Globus pallidus (tissue), 1 donor: ENCODE measurements at regions not wholly inside any gene's neighbourhood (a gene's known extent, or its start where the extent isn't known, plus 50 kb on each side); places are given as distances from the start of the nearest gene placed in this dataset.
A peak's percentile ranks its signal among the peaks of the same experiment; 100 is the strongest.
"Not testable (repeated sequence)": the region's sequence is repeated elsewhere in the genome, so short reads cannot be mapped to it uniquely, and the experiment has no call there.

ENCODE experiments used
- DNase-seq: peaks from one replicate; pipeline ENCODE4 v3.0.0-alpha.2; 2015; ENCODE audit warnings: low spot score

GRCh38 chr20:56724241-56724757 is 95.2 kb downstream of the TFAP2C start:
- DNase-seq: no peak

- no peak for DNase-seq
These were observed 100.9 kb downstream of the TFAP2C start for GRCh38 chr20:56730003-56730402.

DNA sequence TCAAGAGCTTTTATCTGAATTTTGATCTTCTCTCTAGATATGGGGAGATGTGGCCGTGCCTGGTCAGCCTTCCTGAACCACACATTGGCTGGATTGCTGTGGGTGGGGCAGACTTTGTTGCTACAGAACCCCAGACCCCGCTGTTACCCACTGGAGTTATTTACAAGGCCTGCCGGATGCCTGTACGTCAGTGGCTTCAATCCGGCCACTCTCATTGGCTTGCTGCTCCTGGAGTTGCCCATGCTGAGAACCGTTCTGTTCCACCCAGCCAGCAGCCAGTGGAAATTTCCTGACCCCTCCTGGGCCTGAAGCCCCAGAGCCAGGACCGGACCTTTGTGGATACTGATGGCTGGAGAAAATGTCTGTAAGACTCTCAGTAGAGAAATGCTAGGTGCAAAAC is 101.9 kb downstream of the TFAP2C start:
- no peak for DNase-seq

- no peak for DNase-seq
These were observed 102.4 kb downstream of the TFAP2C start for GRCh38 chr20:56731476-56731875.

DNA sequence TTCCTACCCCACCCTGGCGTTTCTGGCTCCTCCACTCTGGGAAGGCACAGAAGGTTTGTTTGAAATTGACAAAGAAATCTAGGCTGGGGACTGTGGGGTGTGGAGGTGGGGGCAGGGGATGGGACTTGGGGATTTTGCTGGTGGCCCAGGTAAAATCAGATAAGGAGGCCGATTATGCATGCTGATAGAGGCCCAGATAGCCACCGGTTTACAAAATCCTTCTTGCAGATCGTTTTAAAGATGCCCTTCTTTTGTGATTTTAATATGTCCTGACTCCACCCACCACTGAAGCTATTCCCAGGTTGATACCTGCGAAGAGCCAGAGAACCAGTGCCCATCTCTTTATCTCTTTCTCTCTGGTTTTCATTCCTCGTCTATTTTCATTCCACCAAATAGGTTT is 104.9 kb downstream of the TFAP2C start:
- no peak for DNase-seq

DNA sequence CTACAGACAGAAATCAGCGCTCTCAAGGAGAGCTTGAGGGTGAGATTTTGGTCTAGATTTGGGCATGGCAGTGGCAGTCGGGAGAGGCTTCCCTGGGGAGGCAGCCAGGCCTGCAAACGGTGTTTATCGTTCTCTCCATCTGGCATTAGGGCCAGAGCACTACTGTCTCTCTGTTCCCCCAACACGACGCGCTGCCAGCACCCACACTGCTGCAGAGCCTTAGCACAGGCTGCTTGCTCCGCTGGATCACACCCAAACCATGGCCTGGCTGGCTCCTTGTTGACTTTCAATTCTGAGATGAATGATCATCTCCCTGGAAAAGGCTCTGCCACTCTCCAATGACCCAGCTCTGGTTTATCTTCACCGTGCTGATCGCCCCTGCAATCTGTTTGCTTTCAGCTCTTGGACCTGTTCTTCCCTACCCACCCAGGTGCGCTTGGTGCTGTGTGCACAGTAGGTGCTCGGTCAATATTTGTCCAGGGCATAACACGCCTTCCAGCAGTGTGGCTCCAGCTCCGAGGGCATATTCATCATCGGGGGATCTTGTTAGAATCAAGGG is 106.1 kb downstream of the TFAP2C start:
- no peak for DNase-seq

DNA sequence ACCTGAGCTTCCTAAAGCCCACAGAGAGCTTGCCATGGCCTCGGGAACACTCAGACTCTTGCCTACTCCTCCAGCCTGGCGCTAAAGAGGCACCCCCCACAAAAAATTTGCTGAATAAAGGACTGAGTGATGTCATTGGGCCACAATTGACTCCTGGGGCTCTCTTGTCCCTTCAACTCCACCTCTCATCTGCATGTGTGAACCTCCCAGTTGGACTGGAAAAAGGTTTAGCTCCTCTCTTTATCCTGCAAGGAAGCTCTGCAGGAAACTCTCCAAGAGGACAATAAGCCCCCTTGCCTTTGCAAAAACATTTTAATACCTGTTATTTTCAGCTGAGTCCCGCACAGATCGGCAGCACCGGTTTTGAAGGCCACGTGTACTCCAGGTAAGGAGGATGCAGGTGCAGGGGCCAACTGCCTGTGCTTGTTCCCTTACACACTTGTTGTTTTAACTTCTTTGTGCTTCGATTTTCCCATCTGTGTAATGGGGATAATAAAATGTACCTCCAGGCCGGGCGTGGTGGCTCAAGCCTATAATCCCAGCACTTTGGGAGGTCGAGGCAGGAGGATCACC is 107.3 kb downstream of the TFAP2C start:
- DNase-seq: no peak

DNA sequence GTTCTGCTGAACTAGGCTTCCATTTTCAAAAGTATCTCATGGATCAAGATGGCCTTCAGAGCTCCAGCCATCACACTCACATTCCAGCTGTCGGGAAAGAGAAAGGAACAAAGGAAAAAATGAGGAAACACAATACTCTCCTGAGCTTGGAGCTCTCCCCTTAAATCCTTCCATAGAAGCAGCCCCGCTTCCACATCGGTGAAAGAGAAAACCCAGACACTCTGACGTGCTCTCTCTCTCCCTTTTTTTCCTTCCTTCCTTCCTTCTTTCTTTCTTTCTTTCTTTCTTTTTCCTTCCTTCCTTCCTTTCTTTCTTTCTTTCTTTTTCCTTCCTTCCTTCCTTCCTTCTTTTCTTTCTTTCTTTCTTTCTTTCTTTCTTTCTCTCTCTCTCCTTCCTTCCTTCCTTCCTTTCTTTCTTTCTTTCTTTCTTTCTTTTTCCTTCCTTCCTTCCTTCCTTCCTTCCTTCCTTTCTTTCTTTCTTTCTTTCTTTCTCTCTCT is 115.3 kb downstream of the TFAP2C start:
- not testable (repeated sequence) for DNase-seq

GRCh38 chr20:56748476-56749377 is 119.6 kb downstream of the TFAP2C start:
- peak; percentile 24 for DNase-seq

DNA sequence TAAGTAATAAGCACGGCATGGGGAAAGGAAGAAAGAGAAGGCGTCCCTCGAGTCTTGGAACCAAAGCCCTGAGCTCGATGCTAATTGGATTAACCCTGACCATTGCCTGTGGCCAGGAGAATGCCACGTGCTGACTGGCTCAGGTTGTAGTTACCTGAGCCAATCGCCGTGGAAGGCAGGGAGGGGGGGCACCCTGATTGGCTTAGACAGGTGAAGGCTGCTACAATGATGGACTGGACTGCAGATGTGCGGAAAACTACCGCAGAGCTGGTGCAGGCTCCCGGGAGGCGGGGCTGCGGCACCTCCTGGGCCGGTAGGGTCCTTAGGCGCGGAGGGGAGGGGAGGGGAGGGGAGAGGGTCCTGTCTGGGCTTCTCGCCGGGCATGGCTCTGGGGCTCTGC is 121.3 kb downstream of the TFAP2C start:
- DNase-seq: no peak

GRCh38 chr20:56752274-56752673 is 123.2 kb downstream of the TFAP2C start:
- DNase-seq: no peak

GRCh38 chr20:56755201-56755600 is 126.1 kb downstream of the TFAP2C start:
- no peak for DNase-seq

DNA sequence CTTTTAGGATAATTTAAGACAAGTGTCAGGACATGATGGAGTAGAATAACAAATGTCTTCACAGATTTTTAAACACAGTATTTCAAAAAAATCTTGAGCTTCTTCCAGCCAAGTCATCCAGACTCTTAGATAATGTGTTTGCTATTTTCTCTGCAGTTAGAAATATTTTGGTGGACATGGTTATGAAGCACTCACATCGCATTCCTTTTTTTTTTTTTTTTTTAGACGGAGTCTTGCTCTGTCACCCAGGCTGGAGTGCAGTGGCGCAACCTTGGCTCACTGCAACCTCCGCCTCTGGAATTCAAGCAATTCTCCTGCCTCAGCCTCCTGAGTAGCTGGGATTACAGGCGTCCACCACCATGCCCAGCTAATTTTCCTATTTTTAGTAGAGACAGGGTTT is 127.6 kb downstream of the TFAP2C start:
- DNase-seq: not testable (repeated sequence)

GRCh38 chr20:56758706-56759105 is 129.6 kb downstream of the TFAP2C start:
- no peak for DNase-seq

DNA sequence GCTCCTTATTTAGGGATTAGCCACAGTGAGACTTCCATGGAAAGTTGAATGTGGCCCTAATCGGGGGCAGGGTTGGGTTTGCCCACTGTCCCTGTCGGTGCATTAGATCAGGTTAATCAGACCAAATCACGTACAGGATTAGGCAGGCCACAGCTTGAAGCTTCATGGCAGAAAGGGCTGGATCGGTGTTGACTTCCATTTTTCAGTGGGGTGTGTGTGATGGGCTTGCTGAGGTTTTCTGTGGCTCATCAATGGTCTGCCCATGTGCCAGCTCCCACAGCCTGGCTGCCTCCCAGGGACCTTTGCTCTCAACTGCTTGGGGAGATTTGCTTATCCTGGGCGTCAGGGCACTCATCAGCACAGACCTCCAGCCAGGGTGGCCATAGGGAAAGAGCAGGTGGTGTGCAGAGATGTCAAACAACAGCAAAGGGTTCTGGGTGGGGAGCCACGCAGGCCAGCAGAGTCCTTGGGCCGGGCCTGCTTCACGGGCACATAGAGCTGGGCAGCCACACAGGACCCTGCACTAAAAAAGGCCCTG is 130.7 kb downstream of the TFAP2C start:
- DNase-seq: no peak

DNA sequence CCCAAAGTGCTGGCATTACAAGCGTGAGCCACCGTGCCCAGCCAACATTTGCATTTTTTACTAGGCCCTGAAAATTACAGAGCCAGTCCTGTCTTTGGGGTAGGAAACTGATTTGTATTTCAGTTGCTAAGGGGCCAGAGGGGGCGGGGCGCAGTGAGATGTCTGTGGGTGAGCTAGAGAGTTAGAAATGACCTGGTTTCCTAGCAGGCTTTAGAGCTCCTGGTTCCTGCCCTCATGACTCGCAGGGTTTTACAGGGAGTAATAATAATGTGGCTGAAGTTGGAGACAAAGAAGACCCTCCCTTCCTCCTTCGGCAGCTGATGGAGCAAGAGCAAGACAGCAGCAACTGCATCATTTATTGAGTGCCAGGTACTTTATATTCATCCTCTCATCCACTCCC is 131.5 kb downstream of the TFAP2C start:
- no peak for DNase-seq

DNA sequence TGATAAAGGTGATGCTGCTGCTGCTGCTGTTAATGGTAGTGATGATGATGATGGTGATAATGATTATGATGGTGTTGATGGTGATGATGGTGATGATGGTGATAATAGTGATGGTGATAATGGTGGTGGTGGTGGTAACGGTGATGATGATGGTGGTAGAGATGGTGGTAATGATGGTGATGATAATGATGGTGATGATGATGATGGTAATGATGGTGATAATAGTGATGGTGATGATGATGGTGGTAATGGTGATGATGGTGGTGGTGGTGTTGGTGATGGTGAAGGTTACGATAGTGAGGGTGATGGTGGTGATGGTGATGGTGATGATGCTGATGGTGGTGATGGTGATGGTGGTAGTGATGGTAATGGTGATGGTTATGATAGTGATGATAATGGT is 132.3 kb downstream of the TFAP2C start:
- DNase-seq: no peak

DNA sequence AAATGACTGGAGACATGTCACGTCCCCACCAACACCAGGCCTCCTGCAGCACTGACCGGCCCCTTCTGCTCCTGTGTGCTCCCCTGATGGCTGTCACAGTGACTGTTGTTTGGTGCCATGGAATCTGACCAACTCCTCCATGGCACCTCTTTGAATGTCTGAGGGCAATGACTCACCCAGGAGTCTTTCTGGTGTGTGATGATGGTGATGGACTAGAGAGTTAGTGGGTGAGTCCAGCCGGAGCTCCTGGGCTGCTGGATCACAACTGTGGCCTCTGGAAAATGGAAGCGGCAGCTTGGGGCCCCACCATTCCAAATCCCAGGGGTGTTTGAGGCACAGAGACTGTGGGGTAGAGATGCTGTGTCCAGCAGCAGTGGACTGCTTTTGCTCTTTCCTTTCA is 133.3 kb downstream of the TFAP2C start:
- DNase-seq: no peak

GRCh38 chr20:56762829-56763228 is 133.7 kb downstream of the TFAP2C start:
- DNase-seq: no peak

GRCh38 chr20:56764671-56765070 is 135.6 kb downstream of the TFAP2C start:
- DNase-seq: no peak

- no peak for DNase-seq
These were observed 136.3 kb downstream of the TFAP2C start for GRCh38 chr20:56765172-56766073.

GRCh38 chr20:56766528-56766927 is 137.4 kb downstream of the TFAP2C start:
- no peak for DNase-seq
